ENCODE measurements at regions not wholly inside any gene's neighbourhood (a gene's known extent, or its start where the extent isn't known, plus 50 kb on each side); places are given as distances from the start of the nearest gene placed in this dataset.

DNA sequence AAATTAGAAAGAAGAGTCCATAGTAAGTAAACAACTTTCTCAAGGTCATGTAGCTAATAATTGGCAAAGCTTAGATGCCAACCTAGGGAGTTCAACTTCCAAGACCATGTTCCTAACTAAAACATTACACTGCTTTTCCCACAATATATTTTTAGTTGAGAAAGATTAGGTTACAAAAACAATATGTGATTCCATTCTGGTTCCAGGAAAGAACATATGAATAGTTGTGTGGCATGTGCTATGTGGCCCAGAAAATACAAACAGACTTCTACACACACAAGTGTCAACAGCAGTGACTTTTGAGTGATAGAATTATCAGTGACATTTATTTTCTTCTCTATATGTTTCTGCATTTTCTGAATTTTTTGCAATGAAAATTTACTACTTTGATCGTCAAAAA lies 62.7 kb upstream of the EDNRA start:
- TF ChIP-seq, protein P1, sequence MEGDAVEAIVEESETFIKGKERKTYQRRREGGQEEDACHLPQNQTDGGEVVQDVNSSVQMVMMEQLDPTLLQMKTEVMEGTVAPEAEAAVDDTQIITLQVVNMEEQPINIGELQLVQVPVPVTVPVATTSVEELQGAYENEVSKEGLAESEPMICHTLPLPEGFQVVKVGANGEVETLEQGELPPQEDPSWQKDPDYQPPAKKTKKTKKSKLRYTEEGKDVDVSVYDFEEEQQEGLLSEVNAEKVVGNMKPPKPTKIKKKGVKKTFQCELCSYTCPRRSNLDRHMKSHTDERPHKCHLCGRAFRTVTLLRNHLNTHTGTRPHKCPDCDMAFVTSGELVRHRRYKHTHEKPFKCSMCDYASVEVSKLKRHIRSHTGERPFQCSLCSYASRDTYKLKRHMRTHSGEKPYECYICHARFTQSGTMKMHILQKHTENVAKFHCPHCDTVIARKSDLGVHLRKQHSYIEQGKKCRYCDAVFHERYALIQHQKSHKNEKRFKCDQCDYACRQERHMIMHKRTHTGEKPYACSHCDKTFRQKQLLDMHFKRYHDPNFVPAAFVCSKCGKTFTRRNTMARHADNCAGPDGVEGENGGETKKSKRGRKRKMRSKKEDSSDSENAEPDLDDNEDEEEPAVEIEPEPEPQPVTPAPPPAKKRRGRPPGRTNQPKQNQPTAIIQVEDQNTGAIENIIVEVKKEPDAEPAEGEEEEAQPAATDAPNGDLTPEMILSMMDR (IDR thresholded peaks at IDR 0.05), result no peak
- no peak for TF ChIP-seq POLR2A (IDR thresholded peaks at IDR 0.05)
